HL-60/S4 (cell line): ENCODE measurements at regions not wholly inside any gene's neighbourhood (a gene's known extent, or its start where the extent isn't known, plus 50 kb on each side); places are given as distances from the start of the nearest gene placed in this dataset.

Source experiments
- in situ Hi-C: fragments of 300-500 bp; cut with MboI; formaldehyde crosslinking; loops from 2 replicates; pipeline ENCODE4 v1.14.3; 2022; ENCODE audit warnings: low sequenced_read_pairs

- in situ Hi-C loops = no loop called here
Measured at GRCh38 chrX:39313146-39313545, 511.9 kb downstream of the MID1IP1 start.

DNA sequence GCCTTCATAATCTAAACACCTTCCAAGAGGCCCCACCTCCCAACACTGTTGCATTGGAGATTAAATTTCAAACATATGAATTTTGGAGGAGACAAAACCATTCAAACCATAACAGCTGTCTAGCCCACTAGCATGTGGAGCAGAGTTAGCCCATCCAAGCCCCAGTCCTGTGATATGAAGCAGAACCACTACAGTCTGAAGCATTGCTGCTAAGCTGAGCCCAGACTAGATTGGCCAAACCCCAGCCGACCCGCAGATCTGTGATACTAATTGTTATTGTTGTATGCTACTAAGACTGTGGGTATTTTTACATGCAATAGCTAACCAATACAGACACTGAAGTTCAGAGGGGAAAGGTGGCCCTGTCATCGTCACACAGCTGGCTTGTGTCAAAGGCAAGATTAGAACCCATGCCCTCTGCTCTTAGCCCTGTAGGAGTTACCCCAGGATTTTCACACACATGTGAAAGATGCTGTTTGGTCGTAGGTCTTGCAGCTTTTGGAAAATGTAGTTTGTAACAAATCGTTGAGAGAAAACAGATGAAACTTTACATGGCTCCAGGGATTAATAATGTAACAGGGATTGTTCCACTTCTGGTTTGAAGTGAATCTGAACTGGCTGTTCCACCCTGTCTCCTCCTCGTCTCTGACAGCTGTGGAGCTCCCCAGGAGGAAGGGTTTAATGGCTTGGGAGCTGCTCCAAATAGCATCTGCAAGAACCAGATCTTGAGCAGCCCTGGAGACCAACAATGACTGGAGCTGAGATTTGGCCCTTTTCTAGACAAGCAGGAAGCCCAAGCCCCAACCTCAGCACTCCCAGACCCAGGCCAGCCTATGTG, 517.5 kb downstream of the MID1IP1 start:
- in situ Hi-C loops = no loop called here

DNA sequence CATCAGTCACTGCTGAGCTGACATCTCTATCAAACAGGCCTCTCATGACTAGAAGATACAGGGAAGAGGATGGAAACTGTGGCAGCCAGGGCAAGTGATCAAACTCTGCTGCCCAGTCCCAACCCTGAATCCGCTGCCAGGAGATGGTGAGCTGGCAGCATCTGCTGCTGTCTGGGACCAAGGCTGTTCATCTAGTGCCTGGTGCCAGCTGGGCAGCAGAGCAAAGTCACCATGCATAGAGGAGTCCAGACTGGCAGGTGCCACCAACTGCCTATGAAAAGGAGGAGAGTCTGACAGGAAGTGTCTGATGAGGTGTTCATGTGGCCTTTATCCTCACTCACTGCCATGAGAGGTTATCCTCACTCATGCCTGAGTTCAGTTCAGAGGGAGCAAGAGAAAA, 518.9 kb downstream of the MID1IP1 start:
- in situ Hi-C loops = no loop called here

DNA sequence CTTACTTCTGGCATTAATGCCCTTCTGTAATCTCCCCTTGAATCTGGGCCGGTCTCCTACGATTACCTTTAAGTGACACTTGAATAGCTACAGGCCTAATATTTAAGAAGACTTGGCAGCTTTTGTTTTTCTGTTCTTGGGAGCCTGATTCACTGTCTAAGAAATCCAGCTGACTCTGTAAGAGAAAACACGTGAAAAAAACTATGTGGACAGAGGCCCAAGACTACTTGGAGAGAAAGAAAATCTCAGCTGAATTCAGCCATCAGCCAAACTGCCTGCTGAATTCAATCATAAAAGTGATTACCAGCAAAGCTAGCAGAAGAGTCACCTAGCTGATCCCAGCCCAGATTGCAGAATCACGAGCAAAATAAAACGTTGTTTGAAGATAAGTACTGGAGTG, 521.2 kb downstream of the MID1IP1 start:
- in situ Hi-C loops = no loop called here

GRCh38 chrX:39324233-39324930, 523.1 kb downstream of the MID1IP1 start:
- in situ Hi-C loops = no loop called here

- in situ Hi-C loops = no loop called here
Measured at GRCh38 chrX:39327255-39327654, 526.0 kb downstream of the MID1IP1 start.

DNA sequence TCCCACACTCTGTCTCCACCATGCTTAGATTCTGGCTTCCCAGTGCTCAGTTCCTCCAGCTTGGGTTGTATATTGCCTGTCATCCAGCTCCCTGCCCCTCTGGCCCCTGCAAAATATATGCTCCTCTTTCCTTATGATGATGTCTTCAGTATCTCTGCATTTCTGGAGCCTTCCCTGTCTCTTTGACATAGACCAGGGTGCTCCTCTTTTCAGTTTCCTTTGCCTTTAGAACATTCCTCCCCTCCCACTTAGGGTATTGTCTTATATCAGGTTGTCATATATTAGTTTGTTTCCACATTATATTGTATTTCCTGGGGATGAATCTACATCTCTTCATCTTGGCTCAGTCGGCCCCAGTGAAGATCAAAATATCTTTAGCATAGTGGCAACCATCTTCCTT, 526.4 kb downstream of the MID1IP1 start:
- in situ Hi-C loops = no loop called here

GRCh38 chrX:39328661-39329060, 527.4 kb downstream of the MID1IP1 start:
- in situ Hi-C loops = no loop called here

- in situ Hi-C loops = no loop called here
Measured at GRCh38 chrX:39331082-39331704, 529.9 kb downstream of the MID1IP1 start.

DNA sequence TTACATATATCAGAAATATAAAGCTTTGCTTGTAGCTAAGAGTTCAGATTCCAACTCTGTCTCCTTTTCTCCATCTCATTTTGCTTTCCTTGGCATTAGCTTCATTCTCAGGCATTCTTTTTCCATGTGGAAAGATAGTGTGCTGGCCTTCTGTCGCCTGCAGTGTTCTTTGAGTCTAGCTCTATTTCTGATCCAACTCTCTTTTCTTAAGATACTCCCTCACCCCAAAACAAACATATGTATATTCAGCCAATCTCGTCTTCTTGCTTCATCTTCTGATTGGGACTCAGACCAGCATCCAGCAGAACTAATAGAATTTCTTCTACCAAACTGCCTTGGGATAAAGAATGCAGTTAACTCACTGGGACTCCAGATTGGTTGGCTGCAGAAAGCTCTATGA, 532.2 kb downstream of the MID1IP1 start:
- in situ Hi-C loops = no loop called here

DNA sequence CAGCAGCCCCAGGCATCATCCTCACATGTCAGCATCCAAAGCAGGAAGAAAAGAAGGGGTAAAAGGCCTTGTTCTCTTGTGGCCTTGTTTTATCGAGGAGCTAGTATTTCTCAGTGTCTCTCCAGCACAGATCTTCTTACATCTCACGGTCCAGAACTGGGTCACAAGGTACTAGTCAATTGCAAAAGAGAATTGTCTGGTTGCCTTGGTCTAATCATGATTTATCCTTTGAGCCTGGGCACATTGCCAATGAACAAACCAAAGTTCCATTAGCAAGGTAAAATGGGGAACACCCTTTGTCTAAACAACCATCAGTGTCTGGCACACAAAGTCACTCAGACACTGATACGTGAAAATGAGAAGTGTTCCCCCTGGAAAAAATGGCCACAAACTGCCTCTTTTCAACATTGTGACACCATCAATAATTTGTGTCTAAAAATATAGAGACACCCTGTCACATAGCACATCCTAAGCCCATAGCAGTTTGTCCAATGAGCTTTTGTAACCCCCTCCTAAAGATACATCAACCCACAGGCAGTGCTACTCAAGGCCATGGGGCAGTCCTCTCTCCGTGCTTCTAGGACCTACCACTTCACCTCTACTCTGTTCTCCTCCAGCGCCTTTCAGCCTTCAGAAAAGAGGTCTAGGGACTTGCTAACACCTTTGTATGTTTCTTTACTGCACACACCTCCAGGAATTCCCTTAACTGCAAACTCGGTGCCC, 534.4 kb downstream of the MID1IP1 start:
- in situ Hi-C loops = no loop called here

- in situ Hi-C loops = no loop called here
Measured at GRCh38 chrX:39336671-39337311, 535.5 kb downstream of the MID1IP1 start.

DNA sequence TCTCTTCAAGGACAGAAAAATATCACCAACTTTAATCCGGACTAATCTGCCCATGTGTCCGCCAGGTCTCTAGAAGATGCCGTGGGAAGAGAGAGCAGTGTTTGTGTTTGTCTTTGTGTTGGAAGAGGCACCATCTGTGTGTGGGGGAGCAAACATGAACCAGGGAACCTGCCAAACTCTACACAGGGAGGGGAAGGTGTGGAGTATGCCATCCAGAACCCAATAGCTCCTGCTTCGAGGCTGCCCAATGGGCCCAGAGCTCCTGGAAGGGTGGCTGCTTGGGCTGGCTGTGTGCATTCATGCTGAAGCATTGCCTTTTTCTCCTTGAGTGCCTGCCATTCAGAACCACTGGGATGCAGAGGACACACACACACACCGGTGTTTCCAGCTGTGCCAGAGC, 536.2 kb downstream of the MID1IP1 start:
- in situ Hi-C loops = no loop called here

DNA sequence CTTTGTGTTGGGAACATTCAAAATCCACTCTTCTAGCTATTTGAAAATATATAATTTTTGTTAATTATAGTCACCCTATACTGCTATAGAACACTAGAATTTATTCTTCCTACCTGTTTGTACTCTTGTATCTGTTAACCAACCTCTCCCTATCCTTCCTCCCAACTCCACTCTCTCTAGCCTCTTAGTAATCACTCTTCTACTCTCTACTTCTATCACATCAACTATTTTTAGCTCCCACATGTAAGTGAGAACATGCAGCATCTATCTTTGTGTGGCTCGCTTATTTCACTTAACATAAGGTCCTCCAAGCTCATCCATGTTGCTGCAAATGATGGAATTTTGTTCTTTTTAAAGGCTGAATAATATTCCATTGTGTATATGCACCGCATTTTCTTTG, 537.3 kb downstream of the MID1IP1 start:
- in situ Hi-C loops = no loop called here

DNA sequence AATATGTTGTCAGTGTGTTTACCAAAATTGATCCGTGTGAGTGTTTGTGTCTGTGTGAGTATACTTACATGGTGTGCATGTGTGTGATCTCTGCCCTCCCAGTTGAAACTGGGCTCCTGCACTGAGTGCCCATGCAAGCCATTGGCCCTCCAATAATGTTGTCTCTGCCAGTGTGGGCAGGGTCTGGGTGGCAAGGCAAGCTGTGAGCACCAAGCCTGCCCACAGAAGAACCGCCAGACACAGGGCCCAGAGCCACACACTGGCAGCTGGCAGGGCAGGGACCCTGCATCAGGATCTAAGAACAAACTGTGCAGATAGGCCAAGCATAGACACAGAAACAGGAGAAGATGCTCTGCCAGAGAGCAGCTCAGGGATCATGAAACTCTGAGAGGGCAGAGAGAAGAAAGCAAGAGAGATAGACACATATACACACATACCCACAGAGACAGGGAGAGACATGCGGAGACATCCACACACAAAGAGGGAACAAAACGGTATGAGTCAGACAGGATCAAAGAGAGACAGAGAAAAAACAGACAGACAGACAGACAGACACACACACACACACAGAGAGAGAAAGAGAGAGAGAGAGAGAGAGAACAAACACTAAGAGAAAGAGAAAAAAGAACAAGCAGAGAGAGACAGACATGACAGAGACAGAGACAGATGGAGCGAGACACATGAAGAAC, 555.0 kb downstream of the MID1IP1 start:
- in situ Hi-C loops = no loop called here

DNA sequence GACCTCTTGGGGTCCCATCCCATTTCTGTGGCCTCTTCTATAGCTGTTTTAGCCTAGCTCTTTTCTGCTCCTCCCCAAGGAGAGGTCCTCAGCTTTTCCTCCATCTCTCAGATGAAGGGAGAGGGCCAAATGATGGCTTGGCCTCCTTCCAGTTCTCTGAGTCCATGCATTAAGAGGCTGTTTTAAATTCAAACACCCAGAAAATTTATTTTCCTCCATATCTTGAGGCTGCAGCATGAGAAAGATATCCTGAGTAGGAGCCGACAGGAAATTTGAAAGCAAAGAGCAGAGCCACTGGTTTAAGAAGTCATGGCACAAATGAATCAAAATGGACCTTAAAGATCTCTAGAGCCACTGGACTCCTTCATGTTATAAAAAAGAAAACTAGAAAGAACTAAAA, 558.8 kb downstream of the MID1IP1 start:
- in situ Hi-C loops = no loop called here

GRCh38 chrX:39361736-39362135, 560.5 kb downstream of the MID1IP1 start:
- in situ Hi-C loops = no loop called here

GRCh38 chrX:39367416-39367815, 566.2 kb downstream of the MID1IP1 start:
- in situ Hi-C loops = no loop called here

DNA sequence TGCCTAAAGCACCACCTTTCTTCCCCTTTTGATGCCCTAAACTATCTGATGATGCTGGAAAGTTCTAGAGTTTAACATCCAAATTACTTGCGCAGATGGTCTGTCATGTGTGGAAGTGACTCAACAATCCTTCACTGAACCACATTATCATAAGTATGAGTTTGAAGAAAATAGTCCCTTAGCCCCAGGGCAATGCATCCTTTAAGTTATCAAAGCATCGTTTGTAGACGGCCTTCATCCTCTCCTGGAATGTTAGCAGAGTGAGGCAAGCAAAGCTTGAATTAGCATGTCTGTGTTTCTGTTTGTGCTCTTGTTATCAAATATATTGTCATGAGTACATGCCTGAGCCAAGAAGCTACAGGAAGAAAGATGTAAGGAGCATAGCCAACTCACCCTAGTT, 570.9 kb downstream of the MID1IP1 start:
- in situ Hi-C loops = no loop called here

DNA sequence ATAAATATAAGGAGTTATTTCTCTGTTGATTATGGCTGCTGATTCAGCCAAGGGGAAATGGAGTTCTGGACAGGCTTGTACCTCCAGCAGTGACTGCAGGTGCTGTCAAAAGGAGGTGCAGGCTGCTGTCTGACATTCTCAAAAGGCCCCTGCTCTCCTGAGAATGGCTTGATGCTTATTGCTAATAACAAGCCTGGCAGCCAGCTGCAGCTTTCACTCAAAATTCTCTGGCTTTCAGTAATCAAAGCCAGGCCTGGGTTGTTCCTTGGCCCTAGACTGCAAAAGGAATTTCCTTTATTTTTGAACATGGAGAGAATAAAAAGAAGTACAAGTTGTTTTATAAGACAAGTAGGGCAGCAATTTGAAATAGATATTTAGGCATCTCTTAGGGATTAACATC, 575.9 kb downstream of the MID1IP1 start:
- in situ Hi-C loops = no loop called here
